GM12892 (cell line): ENCODE measurements at regions not wholly inside any gene's neighbourhood (a gene's known extent, or its start where the extent isn't known, plus 50 kb on each side); places are given as distances from the start of the nearest gene placed in this dataset.

Experiments
- POLR2A ChIP-seq: IDR thresholded peaks from 2 replicates; pipeline ENCODE4 v1.6.1; 2011; ENCODE audit warnings: low read depth, low read length, control low read depth
- POLR2AphosphoS5 ChIP-seq: IDR thresholded peaks from 2 replicates; pipeline ENCODE4 v1.6.1; 2011; ENCODE audit warnings: low read depth, low read length, control low read depth
- TAF1 ChIP-seq: IDR thresholded peaks from 2 replicates; pipeline ENCODE4 v1.6.1; 2011; ENCODE audit warnings: low read depth, mild to moderate bottlenecking, control low read depth, low read length, borderline replicate concordance

DNA sequence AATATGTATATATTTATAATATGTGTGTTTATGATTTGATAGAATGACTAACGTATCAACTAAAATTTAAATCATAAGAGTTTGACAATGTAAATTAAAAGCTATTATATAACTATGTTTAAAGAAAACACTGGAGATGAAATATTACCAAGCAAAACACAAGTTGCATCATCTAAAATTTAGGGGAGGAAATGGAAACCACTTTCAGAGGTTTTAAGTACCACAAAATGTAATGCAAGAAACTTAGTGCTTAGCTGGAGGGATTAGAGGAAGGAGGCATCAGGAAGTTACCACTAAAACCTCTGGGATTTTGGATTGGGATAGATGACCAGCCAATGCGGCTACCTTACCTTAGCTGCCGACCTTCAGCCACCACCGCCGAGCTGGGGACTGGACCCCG is 1192.1 kb upstream of the PRKX start:
- TF ChIP-seq TAF1 (no peak), POLR2A (no peak), POLR2AphosphoS5 (no peak)
